Testis (tissue), 2 donors: ENCODE measurements at regions not wholly inside any gene's neighbourhood (a gene's known extent, or its start where the extent isn't known, plus 50 kb on each side); places are given as distances from the start of the nearest gene placed in this dataset.
"Not testable (repeated sequence)": the region's sequence is repeated elsewhere in the genome, so short reads cannot be mapped to it uniquely, and the experiment has no call there.

Experiments used
- DNase-seq: peaks from one replicate; pipeline ENCODE4 v3.0.0-alpha.2; 2019
- H3K27ac ChIP-seq, 2 donors: fragments of 200-600 bp; sonication (generic); one replicate each; pipeline ENCODE4 v1.5.1; 2019
- H3K27me3 ChIP-seq: fragments of 200-600 bp; sonication (generic); one replicate; pipeline ENCODE4 v1.5.1; 2019
- H3K36me3 ChIP-seq: fragments of 200-600 bp; sonication (generic); one replicate; pipeline ENCODE4 v1.5.1; 2017; ENCODE audit warnings: low read depth; ENCODE audit errors: missing control alignments
- H3K4me1 ChIP-seq: fragments of 200-600 bp; sonication (generic); one replicate; pipeline ENCODE4 v1.5.1; 2019
- H3K4me3 ChIP-seq, 2 donors: fragments of 200-600 bp; sonication (generic); one replicate each; pipeline ENCODE4 v1.5.1; 2017 to 2019
- H3K9me3 ChIP-seq: fragments of 200-600 bp; sonication (generic); one replicate; pipeline ENCODE4 v1.5.1; 2017
- CTCF ChIP-seq, 3 experiments: fragments of 450-650 bp in 2 of 3; fragments of 200-600 bp in 1 of 3; sonication (generic) in 1 of 3; IDR thresholded peaks; one replicate each; pipeline ENCODE4 v1.5.1; 2016 to 2019; ENCODE audit warnings: antibody characterized with exemption in 3 of 3, mild to moderate bottlenecking in 2 of 3, moderate library complexity in 1 of 3
- POLR2A ChIP-seq: fragments of 450-650 bp; IDR thresholded peaks from one replicate; pipeline ENCODE4 v1.6.1; 2017; ENCODE audit warnings: antibody characterized with exemption, mild to moderate bottlenecking, moderate library complexity
- WGBS, 2 donors: methylation state at CpG; one replicate each; pipeline ENCODE4 v1.1.5; 2018; 5-methylcytosine and 5-hydroxymethylcytosine counted together
- intact Hi-C: fragments of 100-400 bp; cut with DNase I; formaldehyde crosslinking; loops from one replicate; pipeline ENCODE4 v1.15.1; 2023; ENCODE audit warnings: low total_unique reads

GRCh38 chr6:168991695-168992094 lies 262.0 kb downstream of the THBS2 start:
- H3K27ac ChIP-seq, H3K9me3 ChIP-seq, H3K27me3 ChIP-seq, H3K4me1 ChIP-seq, H3K4me3 ChIP-seq, H3K36me3 ChIP-seq, intact Hi-C loops: not testable (repeated sequence)
- TF ChIP-seq CTCF (IDR thresholded peaks at IDR 0.05), result peak in 1 of 3 experiments; percentile 18
- DNase-seq, result peak; percentile 41
- WGBS, 2 donors, result 87% methylated on average over 13 of the region's 17 CpGs; no CpG with 5 or more reads in 1 of the 2 donors

- Histone ChIP-seq H3K27ac (no peak overlapping the region), H3K36me3 (no peaks in the 10 kb centered on the region), H3K9me3 (no peaks in the 10 kb centered on the region), H3K27me3 (no peaks in the 10 kb centered on the region), H3K4me3 (peak overlapping the region; percentile 21 to 34), H3K4me1 (no peaks in the 10 kb centered on the region)
- intact Hi-C loops, result no loop called here
- TF ChIP-seq POLR2A (no peak), CTCF (IDR thresholded peaks at IDR 0.05) (no peak)
- DNase-seq, result no peak
- 57 to 71% methylated on average over 12 to 13 of the region's 22 CpGs for WGBS, 2 donors
Measured at GRCh38 chr6:168990019-168990751, 263.5 kb downstream of the THBS2 start.

GRCh38 chr6:168989421-168989820 lies 264.2 kb downstream of the THBS2 start:
- no peak overlapping the region for H3K27ac ChIP-seq
- 53 to 58% methylated on average over 5 of the region's 5 CpGs for WGBS, 2 donors
- H3K27me3 ChIP-seq, result no peaks in the 10 kb centered on the region
- H3K4me1 ChIP-seq, result no peaks in the 10 kb centered on the region
- no peak for TF ChIP-seq CTCF (IDR thresholded peaks at IDR 0.05)
- intact Hi-C loops, result no loop called here
- no peak overlapping the region for H3K4me3 ChIP-seq
- H3K9me3 ChIP-seq, result no peaks in the 10 kb centered on the region
- no peaks in the 10 kb centered on the region for H3K36me3 ChIP-seq
- no peak for DNase-seq

GRCh38 chr6:168988801-168989200 lies 264.8 kb downstream of the THBS2 start:
- Histone ChIP-seq H3K4me1 (no peaks in the 10 kb centered on the region), H3K4me3 (no peak overlapping the region), H3K27me3 (no peaks in the 10 kb centered on the region), H3K36me3 (no peaks in the 10 kb centered on the region), H3K27ac (no peak overlapping the region), H3K9me3 (no peaks in the 10 kb centered on the region)
- intact Hi-C loops, result no loop called here
- no peak for DNase-seq
- TF ChIP-seq POLR2A (no peak), CTCF (IDR thresholded peaks at IDR 0.05) (no peak)
- WGBS, 2 donors, result 52 to 68% methylated on average over 2 of the region's 2 CpGs

- H3K4me3 ChIP-seq, result no peak overlapping the region
- no peaks in the 10 kb centered on the region for H3K27me3 ChIP-seq
- intact Hi-C loops, result no loop called here
- WGBS, 2 donors, result 84 to 89% methylated on average over 6 of the region's 6 CpGs
- TF ChIP-seq CTCF (IDR thresholded peaks at IDR 0.05) (no peak), POLR2A (no peak)
- no peaks in the 10 kb centered on the region for H3K36me3 ChIP-seq
- DNase-seq, result no peak
- H3K4me1 ChIP-seq, result no peaks in the 10 kb centered on the region
- H3K9me3 ChIP-seq, result no peaks in the 10 kb centered on the region
- no peak overlapping the region for H3K27ac ChIP-seq
Measured at GRCh38 chr6:168988280-168988679, 265.4 kb downstream of the THBS2 start.
